ENCODE measurements at regions not wholly inside any gene's neighbourhood (a gene's known extent, or its start where the extent isn't known, plus 50 kb on each side); places are given as distances from the start of the nearest gene placed in this dataset.

DNA sequence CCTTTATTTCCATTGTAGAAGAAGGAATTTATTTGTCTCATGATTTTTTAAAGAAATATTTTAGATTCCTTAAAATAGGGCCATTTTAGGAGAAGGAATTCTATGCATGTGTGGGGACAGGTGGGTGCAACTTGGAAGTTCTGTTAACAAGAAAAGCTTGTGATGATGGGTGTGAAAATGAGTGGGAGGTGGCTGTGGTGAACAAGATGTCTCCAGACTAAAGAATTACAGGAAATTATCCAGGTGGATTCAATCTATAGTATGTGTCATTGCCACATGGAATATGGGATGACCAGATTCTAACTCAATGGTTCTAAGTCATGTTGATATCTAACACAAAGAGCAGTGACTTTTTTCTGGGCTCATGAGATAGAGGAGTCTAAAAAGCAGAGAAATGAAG, 229.6 kb upstream of the IGFBP3 start:
- TF ChIP-seq FOXA1 (IDR thresholded peaks at IDR 0.05) (no peak), TAF1 (conservative IDR thresholded peaks at IDR 0.05) (no peak), FOXA2 (IDR thresholded peaks at IDR 0.05) (no peak), REST (IDR thresholded peaks at IDR 0.05) (no peak), GABPA (IDR thresholded peaks at IDR 0.05 in 1 of 2, conservative IDR thresholded peaks at IDR 0.05 in 1 of 2) (no peak), YY1 (IDR thresholded peaks at IDR 0.05) (no peak), HNF4G (IDR thresholded peaks at IDR 0.05) (no peak), SP1 (IDR thresholded peaks at IDR 0.05) (no peak), RXRA (IDR thresholded peaks at IDR 0.05) (no peak), ATF3 (IDR thresholded peaks at IDR 0.05) (no peak), HNF4A (conservative IDR thresholded peaks at IDR 0.05) (no peak), NR2F2 (IDR thresholded peaks at IDR 0.05) (no peak), CTCF (IDR thresholded peaks at IDR 0.05; ENCODE audit: low read depth, low read length, missing input control) (no peak), JUND (IDR thresholded peaks at IDR 0.05) (no peak)
- TF ChIP-seq, protein P1, sequence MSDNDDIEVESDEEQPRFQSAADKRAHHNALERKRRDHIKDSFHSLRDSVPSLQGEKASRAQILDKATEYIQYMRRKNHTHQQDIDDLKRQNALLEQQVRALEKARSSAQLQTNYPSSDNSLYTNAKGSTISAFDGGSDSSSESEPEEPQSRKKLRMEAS (IDR thresholded peaks at IDR 0.05), result no peak
- no peak overlapping the region for H3K9ac ChIP-seq (ENCODE audit: low read depth in 1 of 2, low read length in 2 of 2)
- H3K4me1 ChIP-seq (ENCODE audit: control insufficient read depth in 4 of 4, insufficient read depth in 4 of 4, low read length in 3 of 4), result peaks cover 7 to 38% (median 15%) of the 10 kb centered on the region in 4 donors
- no peak overlapping the region for H3K4me3 ChIP-seq (ENCODE audit: low read depth in 1 of 3, low read length in 3 of 3)
- H3K36me3 ChIP-seq (ENCODE audit: control insufficient read depth in 4 of 4, insufficient read depth in 3 of 4, low read depth in 1 of 4, low read length in 3 of 4), result no peaks in the 10 kb centered on the region
- H3K9me3 ChIP-seq (ENCODE audit: control insufficient read depth in 4 of 4, low read length in 3 of 4), result no peaks in the 10 kb centered on the region
- H3K27me3 ChIP-seq (ENCODE audit: control insufficient read depth in 4 of 4, insufficient read depth in 4 of 4, low read length in 3 of 4), result no peaks in the 10 kb centered on the region
- no peak overlapping the region for H3K27ac ChIP-seq (ENCODE audit: low read depth in 1 of 2, low read length in 2 of 2)
- no peak for DNase-seq (ENCODE audit: low spot score)

GRCh38 chr7:46150202-46150601, 229.1 kb upstream of the IGFBP3 start:
- no peaks in the 10 kb centered on the region for H3K9me3 ChIP-seq (ENCODE audit: control insufficient read depth in 4 of 4, low read length in 3 of 4)
- DNase-seq (ENCODE audit: low spot score), result no peak
- no peak for TF ChIP-seq EGR1 (IDR thresholded peaks at IDR 0.05; ENCODE audit: low read depth in 2 of 2)
- TF ChIP-seq, protein P1 (IDR thresholded peaks at IDR 0.05), result no peak
- TF ChIP-seq FOXA1 (IDR thresholded peaks at IDR 0.05), result no peak
- TF ChIP-seq JUND (IDR thresholded peaks at IDR 0.05), result no peak
- no peak for TF ChIP-seq RAD21 (IDR thresholded peaks at IDR 0.05)
- TF ChIP-seq FOXA2 (IDR thresholded peaks at IDR 0.05), result no peak
- TF ChIP-seq HNF4A (conservative IDR thresholded peaks at IDR 0.05), result no peak
- no peak for TF ChIP-seq CTCF (IDR thresholded peaks at IDR 0.05; ENCODE audit: low read depth, low read length, missing input control)
- TF ChIP-seq REST (IDR thresholded peaks at IDR 0.05), result no peak
- TF ChIP-seq GABPA (IDR thresholded peaks at IDR 0.05 in 1 of 2, conservative IDR thresholded peaks at IDR 0.05 in 1 of 2), result no peak
- TF ChIP-seq TAF1 (conservative IDR thresholded peaks at IDR 0.05), result no peak
- no peak for TF ChIP-seq ATF3 (IDR thresholded peaks at IDR 0.05)
- no peak for TF ChIP-seq RXRA (IDR thresholded peaks at IDR 0.05)
- no peaks in the 10 kb centered on the region for H3K27me3 ChIP-seq (ENCODE audit: control insufficient read depth in 4 of 4, insufficient read depth in 4 of 4, low read length in 3 of 4)
- H3K4me1 ChIP-seq (ENCODE audit: control insufficient read depth in 4 of 4, insufficient read depth in 4 of 4, low read length in 3 of 4), result peaks cover 7 to 33% (median 13%) of the 10 kb centered on the region in 4 donors
- no peaks in the 10 kb centered on the region for H3K36me3 ChIP-seq (ENCODE audit: control insufficient read depth in 4 of 4, insufficient read depth in 3 of 4, low read depth in 1 of 4, low read length in 3 of 4)
- H3K27ac ChIP-seq (ENCODE audit: low read depth in 1 of 2, low read length in 2 of 2), result no peak overlapping the region
- H3K4me3 ChIP-seq (ENCODE audit: low read depth in 1 of 3, low read length in 3 of 3), result no peak overlapping the region
- no peak overlapping the region for H3K9ac ChIP-seq (ENCODE audit: low read depth in 1 of 2, low read length in 2 of 2)
- 42% methylated on average over 1 of the region's 1 CpG for WGBS

Data from liver (tissue), 8 donors.